KG1 (cell line): ENCODE measurements at regions not wholly inside any gene's neighbourhood (a gene's known extent, or its start where the extent isn't known, plus 50 kb on each side); places are given as distances from the start of the nearest gene placed in this dataset.

Experiments
- DNase-seq: peaks from one replicate; lab custom pipeline; 2025; lab: John Stamatoyannopoulos, UW

DNA sequence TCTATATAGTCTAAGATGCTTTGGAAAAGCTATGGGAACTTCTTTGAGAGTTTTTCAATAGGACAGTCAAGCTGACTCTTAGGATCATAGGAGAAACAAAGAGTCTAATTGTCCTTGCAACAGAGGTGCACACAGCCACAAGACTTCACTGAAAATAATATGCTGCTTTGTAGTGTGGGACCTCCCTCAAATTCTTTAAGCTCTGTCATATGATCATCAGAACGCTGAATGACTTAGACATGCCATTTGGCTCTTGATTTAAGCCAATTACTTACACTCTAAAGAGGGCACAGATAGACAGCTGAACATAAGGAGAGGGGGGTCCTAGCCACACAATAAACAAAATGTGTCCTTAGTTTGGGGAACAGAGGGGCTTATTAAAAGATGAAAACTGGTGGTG, 818.7 kb upstream of the GJE1 start:
- no peak for DNase-seq

GRCh38 chr6:141309295-141309694, 823.4 kb upstream of the GJE1 start:
- DNase-seq: no peak

- DNase-seq: no peak
Measured at GRCh38 chr6:141307309-141307998, 825.3 kb upstream of the GJE1 start.

DNA sequence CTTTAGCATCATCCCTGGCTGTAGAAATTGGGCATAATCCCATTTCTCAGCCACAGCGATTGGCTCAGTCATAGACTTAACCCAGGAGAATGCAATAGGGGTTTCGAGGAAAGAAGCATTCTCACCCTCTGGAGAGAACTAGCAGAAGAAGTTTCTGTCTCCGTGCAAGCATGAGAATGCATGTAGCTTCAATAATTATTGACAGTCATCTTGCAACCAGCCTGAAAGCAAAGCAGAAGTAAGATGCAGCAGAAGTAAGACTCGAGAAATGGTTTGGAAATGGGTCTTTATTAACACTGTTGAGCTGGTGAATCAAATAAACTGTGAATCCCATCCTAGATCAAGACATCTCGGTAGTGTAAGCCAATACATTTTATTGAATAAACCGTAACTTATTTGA, 828.8 kb upstream of the GJE1 start:
- DNase-seq: no peak

GRCh38 chr6:141301779-141302178, 830.9 kb upstream of the GJE1 start:
- DNase-seq: no peak

DNA sequence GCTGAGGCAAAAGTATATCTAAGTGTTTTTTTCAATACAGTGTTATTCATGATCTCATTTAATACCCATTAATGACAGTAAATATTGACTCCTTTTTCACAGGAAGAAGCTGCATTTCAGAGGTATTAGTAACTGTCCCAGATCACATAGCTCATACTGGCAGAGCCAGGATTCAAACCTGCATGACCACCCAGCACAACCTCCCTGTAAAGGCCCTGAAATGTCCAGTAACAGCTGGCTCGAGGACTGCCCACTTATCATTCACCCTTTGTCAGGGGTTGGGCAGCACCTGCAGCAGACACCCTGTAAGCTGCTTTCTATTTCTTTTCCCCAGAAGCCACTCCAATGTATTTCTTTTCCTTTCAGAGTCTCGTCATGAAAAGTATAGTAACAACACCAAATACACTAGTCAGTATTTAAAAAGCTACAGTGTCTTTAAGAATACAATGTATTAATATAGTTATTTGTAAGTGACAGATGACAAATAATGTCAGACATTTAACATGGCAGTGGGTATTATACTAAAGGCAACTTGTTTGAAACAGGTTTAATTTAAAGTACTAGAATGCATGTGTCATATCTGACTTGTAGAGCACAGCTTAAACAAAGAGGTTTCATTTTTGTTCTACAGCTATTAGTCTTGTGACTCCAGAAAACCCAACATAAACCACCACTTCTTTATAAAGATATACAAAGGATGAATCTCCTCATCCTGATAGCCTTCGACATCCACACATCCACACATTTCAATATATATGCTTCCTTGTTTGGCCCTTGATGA, 841.6 kb upstream of the GJE1 start:
- no peak for DNase-seq

DNA sequence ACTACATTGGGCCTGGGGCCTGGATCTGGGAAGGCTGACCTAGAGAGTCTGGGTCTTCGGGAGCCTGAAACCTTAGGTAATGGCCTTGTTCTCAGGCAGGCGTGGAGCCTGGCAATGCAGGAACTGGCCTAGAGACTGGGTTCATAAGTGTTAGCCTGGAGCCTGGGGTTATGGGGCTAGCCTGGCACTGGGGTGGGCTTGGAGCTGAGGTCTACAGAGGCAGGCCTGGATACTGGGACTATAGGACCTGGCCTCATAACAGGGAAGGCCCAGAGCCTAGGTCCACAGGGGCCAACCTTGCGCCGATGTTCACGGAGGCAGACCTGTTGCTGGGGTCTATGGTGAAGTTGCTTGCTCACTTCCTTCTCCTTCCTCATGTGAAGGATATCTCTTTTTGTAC, 843.8 kb upstream of the GJE1 start:
- no peak for DNase-seq

DNA sequence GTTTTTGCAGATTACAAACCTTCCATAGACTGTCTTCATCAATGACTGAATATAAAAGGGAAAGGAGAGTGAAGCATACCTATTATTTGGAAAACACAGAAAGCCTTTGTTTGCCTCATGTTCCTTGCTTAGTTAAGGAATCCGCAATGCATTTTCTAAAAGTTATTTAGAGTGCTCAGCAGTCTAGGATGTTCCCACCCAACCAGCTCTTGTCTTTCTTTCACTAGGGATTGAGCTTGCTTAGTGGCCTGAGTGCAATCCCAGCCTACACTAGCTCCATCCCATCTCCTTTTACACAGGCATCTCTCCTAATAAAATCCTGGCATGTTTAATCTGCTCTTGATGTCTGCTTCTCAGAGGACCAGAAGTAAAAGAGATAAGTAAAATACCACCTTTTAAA, 850.5 kb upstream of the GJE1 start:
- no peak for DNase-seq

GRCh38 chr6:141269684-141270083, 863.0 kb upstream of the GJE1 start:
- no peak for DNase-seq

DNA sequence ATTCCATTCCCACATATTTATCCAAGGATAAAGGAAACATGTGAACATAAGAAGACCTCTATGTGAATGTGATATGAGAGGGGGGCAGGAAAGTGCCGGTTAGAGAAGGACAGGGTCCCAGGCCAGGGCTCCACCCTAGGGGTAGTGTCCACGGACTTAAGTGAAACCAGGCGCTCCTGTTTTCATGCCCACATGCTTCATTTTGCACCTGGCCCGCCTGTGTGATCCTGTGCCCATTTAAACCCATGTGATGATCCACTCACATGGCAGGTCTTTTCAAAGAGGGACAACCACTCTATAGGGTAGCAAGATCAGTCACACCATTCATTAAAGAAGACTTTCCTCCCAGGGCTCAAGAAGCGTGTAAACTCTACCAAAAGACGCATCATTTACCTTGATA, 865.3 kb upstream of the GJE1 start:
- no peak for DNase-seq

GRCh38 chr6:141265756-141266623, 866.7 kb upstream of the GJE1 start:
- DNase-seq: no peak

DNA sequence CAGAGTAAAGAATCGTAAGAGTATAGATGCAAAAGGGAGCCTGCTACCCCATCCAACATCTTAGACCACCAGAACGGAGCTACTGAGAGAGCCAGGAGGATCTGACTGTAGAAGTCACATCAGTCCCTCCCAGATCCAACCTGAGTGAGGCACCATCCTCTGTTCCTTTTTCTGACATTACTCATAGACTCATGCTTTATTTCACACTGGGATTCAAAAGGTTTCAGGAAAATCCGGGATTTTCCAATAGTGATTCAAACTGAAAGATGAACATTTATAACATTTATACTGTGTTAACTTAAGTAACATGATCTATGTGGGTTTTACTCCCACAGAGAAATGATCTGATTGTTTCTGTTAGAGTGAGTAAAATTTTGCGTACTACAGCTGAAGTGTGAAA, 868.6 kb upstream of the GJE1 start:
- DNase-seq: no peak

DNA sequence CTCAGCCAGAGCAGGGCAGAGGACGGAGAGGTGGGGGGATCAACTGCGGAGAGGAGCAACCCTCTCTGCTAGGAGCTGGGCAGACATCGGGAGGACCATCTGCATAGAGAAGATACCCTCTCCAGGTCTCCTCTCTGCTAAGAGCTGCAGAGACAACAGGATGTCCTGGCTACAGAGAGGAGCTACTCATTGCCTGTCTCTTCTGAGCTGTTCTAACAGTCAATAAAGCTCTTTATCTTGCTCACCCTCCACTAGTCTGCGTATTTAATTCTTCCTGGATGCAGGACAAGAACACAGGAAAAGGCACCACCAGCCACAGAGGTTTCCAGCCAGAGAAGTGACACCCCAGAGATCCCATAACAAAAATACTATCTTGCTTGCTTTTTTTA, 871.1 kb upstream of the GJE1 start:
- no peak for DNase-seq

DNA sequence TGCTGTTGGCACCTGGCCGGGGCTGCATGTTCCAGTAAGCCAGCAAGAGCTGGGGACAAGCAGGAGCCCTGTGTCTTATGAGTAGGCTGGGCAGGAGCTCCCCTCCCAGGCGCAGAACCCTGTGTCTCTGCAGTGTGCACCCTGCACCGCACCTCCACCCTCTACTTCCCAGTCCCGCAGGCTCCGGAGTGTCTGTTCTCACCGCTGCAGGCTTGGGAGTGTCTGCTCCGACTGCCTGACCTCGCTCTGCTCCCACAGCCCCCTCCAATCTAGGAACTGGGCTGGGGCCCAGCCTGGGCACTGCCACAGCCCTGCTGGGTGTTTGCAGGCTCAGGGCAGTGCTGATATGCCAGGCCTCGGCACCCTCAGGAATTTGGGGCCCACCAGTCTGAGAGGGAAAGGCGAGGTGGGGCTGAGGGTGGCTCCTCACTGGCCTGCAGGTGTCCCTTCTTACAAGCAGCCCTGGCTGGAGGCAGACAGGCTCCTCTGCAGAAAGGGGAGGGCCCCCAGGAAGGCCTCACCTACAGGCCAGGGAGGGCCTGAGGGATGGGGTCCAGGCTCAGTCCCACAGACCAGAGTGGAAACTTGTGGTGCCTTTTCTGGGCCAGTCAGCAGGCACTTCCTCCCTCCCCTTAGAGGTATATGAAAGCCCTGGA, 871.6 kb upstream of the GJE1 start:
- no peak for DNase-seq

GRCh38 chr6:141260627-141261015, 872.1 kb upstream of the GJE1 start:
- DNase-seq: no peak

DNA sequence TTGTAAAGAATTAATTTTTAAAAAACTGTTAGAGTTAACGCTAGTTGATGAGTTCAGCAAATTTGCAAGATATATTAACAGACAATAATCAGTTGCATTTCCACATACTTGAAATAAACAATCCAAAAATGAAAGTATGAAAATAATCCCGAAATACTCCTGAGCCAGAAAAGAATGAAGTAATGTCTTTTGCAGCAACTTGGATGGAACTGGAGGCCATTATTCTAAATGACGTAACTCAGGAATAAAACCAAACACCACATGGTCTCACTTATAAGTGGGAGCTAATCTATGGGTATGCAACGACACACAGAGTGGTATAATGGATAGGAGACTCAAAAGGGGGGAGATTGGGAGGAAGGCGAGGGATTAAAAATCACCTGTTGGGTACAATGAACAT, 872.9 kb upstream of the GJE1 start:
- DNase-seq: no peak

DNA sequence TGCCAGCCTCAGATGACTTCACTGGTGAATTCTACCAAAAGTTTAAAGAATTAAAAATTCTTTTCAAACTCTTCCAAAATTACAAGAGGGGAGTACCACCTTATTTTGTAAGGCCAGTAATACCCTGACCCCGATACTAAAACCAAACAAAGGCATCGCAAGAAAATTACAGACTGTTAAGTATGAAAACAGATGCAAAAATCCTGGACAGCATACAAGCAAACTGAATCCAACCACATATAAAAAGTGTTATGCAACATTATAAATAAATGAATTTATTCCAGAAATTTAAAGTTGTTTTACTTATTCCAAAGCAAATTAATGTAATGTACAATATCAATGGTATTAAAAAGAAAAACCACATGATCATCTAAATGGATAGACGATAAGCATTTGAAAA, 873.6 kb upstream of the GJE1 start:
- no peak for DNase-seq

DNA sequence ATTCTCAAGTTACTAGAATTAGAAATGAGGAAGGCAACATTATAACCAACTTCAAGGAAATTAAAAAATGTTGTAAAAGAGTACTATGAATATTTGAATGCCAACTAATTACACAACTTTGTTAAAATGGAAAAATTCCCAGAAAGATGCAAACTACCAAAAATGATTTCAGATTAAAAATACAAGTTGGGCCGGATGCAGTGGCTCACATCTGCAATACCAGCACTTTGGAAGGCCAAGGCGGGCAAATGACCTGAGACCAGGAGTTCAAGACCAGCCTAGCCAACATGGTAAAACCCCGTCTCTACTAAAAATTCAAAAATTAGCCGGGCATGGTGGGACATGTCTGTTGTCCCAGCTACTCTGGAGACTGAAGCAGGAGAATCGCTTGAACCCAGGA, 874.2 kb upstream of the GJE1 start:
- DNase-seq: no peak

DNA sequence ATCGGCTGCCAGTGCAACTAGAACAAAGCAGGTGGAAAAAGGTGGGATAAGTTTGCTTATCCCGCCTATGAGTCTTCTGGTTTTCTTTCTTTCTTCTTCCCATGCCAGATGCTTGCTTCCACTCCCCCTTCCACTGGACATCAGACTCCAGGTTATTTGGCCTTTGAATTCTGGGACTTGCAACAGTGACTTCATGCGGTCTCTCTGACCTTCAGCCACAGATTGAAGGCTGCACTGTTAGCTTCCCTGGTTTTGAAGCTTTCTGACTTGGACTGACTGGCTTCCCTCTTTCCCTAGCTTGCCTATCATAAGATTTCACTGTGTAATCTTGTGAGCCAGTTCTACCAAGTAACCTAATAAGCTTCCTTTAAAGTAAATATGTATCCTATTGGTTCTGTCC, 878.4 kb upstream of the GJE1 start:
- no peak for DNase-seq

DNA sequence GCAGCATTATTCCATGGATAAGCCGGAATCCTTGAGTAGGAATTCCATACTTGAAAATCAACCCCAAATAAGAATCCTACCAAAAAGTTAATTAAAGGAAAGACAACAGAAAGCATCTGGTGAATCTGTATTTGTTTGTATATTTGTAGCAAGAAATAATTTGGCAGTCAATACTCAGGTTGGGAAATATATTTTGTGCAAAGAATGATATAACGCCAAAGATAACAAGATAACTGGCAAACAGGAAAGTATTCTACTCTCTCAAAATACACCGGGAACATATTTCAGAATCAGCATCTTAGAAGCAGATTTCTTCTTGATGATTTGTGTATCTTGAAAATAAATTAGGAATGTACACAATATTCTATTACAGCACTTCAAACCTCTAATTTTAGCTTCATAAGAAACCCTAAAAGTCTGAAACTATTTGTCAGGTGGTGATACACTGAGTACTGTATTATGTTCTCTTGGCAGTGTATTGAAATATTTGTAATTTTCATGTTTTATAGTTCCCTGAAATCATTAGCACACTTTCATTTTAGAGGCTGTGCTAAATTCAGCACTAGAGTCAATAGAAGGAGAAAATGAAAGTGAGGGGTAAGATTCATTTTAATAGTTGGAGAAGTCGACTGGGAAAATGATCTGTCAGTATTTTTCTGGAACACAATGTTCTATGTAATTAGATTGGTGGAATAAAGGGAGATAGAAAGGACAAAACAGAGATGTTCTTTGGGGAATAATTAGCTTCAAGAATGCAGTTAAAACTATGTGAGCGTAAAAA, 879.7 kb upstream of the GJE1 start:
- no peak for DNase-seq

GRCh38 chr6:141251286-141251685, 881.4 kb upstream of the GJE1 start:
- DNase-seq: no peak
